ENCODE measurements at regions not wholly inside any gene's neighbourhood (a gene's known extent, or its start where the extent isn't known, plus 50 kb on each side); places are given as distances from the start of the nearest gene placed in this dataset.
"Not testable (repeated sequence)": the region's sequence is repeated elsewhere in the genome, so short reads cannot be mapped to it uniquely, and the experiment has no call there.

- no peak for DNase-seq
These were observed 496.4 kb downstream of the KIF20B start for GRCh38 chr10:90197766-90198165.

- no peak for DNase-seq
These were observed 497.7 kb downstream of the KIF20B start for GRCh38 chr10:90199093-90199492.

- no peak for DNase-seq
These were observed 498.1 kb downstream of the KIF20B start for GRCh38 chr10:90199513-90199912.

GRCh38 chr10:90204131-90204955 lies 503.0 kb downstream of the KIF20B start:
- no peak for DNase-seq

- DNase-seq: no peak
These were observed 503.5 kb downstream of the KIF20B start for GRCh38 chr10:90204956-90205314.

- DNase-seq: no peak
These were observed 503.9 kb downstream of the KIF20B start for GRCh38 chr10:90205340-90205739.

GRCh38 chr10:90213346-90213745 lies 512.0 kb downstream of the KIF20B start:
- no peak for DNase-seq

- no peak for DNase-seq
These were observed 517.5 kb downstream of the KIF20B start for GRCh38 chr10:90218846-90219245.

- DNase-seq: no peak
These were observed 521.0 kb downstream of the KIF20B start for GRCh38 chr10:90222372-90222771.

- DNase-seq: no peak
These were observed 521.5 kb downstream of the KIF20B start for GRCh38 chr10:90222939-90223338.

GRCh38 chr10:90224791-90225566 lies 523.6 kb downstream of the KIF20B start:
- no peak for DNase-seq

GRCh38 chr10:90226517-90226916 lies 525.1 kb downstream of the KIF20B start:
- DNase-seq: no peak

- no peak for DNase-seq
These were observed 525.8 kb downstream of the KIF20B start for GRCh38 chr10:90227217-90227656.

- DNase-seq: no peak
These were observed 526.4 kb downstream of the KIF20B start for GRCh38 chr10:90227786-90228185.

- no peak for DNase-seq
These were observed 528.1 kb downstream of the KIF20B start for GRCh38 chr10:90229486-90229885.

- DNase-seq: not testable (repeated sequence)
These were observed 532.4 kb downstream of the KIF20B start for GRCh38 chr10:90233805-90234204.

GRCh38 chr10:90245623-90246022 lies 544.2 kb downstream of the KIF20B start:
- no peak for DNase-seq

GRCh38 chr10:90250784-90251183 lies 549.4 kb downstream of the KIF20B start:
- not testable (repeated sequence) for DNase-seq

- no peak for DNase-seq
These were observed 568.3 kb downstream of the KIF20B start for GRCh38 chr10:90269699-90270098.

GRCh38 chr10:90274721-90275468 lies 573.5 kb downstream of the KIF20B start:
- DNase-seq: no peak

- DNase-seq: peak in 2 of 3 experiments; percentile 4 to 9
These were observed 575.6 kb downstream of the KIF20B start for GRCh38 chr10:90276894-90277475.

- DNase-seq: no peak
These were observed 571.4 kb downstream of the HTR7 start for GRCh38 chr10:90286406-90286805.

- no peak for DNase-seq
These were observed 570.9 kb downstream of the HTR7 start for GRCh38 chr10:90286941-90287340.

Measured in NCI-H1417 (cell line).